ENCODE measurements at regions not wholly inside any gene's neighbourhood (a gene's known extent, or its start where the extent isn't known, plus 50 kb on each side); places are given as distances from the start of the nearest gene placed in this dataset.
"Not testable (repeated sequence)": the region's sequence is repeated elsewhere in the genome, so short reads cannot be mapped to it uniquely, and the experiment has no call there.

DNA sequence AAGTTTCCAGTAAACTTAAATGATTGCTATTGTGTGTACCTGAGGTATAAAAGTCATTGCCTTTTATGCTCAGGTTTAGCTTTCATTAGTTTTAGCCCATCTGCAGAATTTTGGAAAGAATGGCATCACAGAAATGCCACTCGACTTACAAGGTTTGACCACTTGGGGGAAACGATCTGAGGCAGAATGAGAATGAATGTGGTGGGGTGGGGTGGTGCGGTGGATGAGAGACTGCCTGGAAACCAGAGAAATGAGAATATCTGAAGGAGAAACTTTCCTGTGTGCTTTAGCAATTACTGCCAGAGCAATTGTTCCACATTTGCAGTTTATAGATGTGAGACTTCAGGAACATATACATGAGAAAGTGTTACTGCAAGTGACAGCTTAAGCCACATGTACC is 225.4 kb upstream of the PDE3A start:
- Mint-ChIP-seq H3K4me3 (no peak overlapping the region), H3K36me3 (ENCODE audit: low read depth) (no peaks in the 10 kb centered on the region), H3K27ac (no peak overlapping the region), H3K27me3 (no peaks in the 10 kb centered on the region), H3K9me3 (ENCODE audit: low read depth) (no peaks in the 10 kb centered on the region), H3K4me1 (no peaks in the 10 kb centered on the region)
- ChIA-PET CTCF (no interaction called here), POLR2A (no interaction called here)
- DNase-seq (no peak), ATAC-seq (no peak)
- intact Hi-C loops (cut with DNase I, micrococcal nuclease): no loop called here

DNA sequence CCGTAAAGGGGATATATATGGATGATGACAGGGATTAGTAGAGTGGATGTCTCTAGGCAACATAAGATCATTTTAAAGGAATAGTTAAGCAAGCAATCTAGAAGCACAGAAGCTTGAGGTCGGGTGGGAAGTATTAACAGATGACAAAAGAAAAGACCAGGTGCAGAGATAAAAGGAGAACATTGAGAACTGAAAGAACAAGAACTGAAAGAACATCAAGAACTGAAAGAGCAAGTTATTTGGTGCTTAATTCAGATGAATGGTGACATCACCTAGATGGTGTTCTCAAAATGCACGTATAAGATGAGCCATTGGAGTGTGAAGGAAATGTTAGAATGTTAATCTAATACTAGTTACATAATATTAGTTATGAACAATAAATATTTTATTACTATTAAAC is 224.0 kb upstream of the PDE3A start:
- POLR2A ChIA-PET: no interaction called here
- no peaks in the 10 kb centered on the region for H3K9me3 Mint-ChIP-seq (ENCODE audit: low read depth)
- CTCF ChIA-PET: interaction anchor here (0.6 kb wide), 1 partner anchor 88 kb away, joined by 3 read pairs; no protein-coding TSS in a partner anchor

DNA sequence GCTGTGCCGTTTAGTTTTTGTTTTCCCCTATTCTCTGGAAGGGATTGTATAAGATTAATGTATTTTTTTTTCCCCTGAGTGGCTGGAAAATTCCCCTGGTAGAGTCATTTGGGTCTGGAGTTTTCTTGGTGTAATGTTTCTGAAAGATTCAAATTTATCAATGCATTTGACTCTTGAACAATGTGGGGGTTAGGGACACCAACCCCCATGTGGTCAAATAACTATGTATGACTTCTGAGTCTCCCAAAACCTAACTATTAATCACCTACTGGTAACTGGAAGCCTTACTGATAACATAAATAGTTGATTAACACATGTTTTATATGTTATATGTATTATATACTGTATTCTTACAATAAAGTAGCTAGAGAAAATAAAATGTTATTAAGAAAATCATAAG is 220.1 kb upstream of the PDE3A start:
- intact Hi-C loops (cut with DNase I, micrococcal nuclease): no loop called here
- CTCF ChIA-PET: no interaction called here
- no peaks in the 10 kb centered on the region for H3K9me3 Mint-ChIP-seq (ENCODE audit: low read depth)
- H3K27ac Mint-ChIP-seq: no peak overlapping the region
- H3K4me3 Mint-ChIP-seq: no peak overlapping the region
- ATAC-seq (no peak), DNase-seq (no peak)
- H3K27me3 Mint-ChIP-seq: no peaks in the 10 kb centered on the region
- H3K36me3 Mint-ChIP-seq (ENCODE audit: low read depth): no peaks in the 10 kb centered on the region
- no peaks in the 10 kb centered on the region for H3K4me1 Mint-ChIP-seq
- POLR2A ChIA-PET: no interaction called here

More for the DNA sequence above, 224.0 kb upstream of the PDE3A start:
- intact Hi-C loops (cut with DNase I, micrococcal nuclease): no loop called here
- DNase-seq: no peak
- no peaks in the 10 kb centered on the region for H3K36me3 Mint-ChIP-seq (ENCODE audit: low read depth)
- no peaks in the 10 kb centered on the region for H3K4me1 Mint-ChIP-seq
- no peak for ATAC-seq
- no peaks in the 10 kb centered on the region for H3K27me3 Mint-ChIP-seq
- H3K4me3 Mint-ChIP-seq: no peak overlapping the region
- H3K27ac Mint-ChIP-seq: no peak overlapping the region

DNA sequence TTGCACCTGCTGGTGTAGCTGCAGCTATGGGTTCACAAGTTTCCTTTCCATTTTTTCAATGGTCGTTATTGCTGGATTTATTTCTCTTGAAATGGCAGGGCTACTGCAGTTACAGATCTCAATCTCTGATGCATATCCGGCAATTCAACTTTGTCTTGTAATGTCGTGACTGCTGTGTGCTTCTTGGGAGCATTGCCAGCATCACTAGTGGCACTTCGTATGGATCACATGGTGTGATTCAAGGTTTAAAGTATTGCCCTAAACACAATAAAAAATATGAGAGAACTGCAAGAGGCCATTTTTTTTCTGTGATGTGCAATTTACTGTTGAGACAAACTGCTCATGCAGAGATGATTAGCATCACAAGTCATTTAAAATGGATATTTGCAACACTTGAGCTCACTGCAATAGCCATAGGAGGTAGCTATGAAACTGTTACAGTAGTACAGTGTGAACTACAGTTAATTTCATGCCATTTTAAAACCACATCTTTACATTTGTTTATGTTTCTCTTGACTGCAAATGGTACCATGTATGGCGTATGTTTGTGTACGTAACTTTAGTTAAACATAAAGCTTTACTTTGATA is 217.4 kb upstream of the PDE3A start:
- H3K9me3 Mint-ChIP-seq (ENCODE audit: low read depth): no peaks in the 10 kb centered on the region
- POLR2A ChIA-PET: no interaction called here

DNA sequence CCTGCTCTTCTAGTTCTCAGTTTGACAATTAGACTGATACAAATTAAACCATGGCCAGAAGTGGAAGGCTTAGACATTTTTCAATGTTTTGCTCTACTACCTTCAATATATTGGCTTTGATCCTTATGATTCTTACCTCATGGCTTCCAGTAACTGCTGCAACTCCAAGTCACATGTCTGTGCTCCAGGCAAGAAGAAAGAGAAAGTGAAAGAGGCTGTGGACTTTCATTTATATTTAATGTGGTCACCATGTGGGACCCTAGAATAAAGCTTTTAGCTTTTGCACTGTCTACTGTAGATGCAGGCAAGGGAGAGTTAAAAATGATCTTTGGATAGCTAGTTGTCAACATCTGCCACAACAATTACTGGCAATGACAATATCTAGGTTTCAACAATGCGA is 214.3 kb upstream of the PDE3A start:
- ChIA-PET CTCF (no interaction called here), POLR2A (no interaction called here)
- intact Hi-C loops (cut with DNase I, micrococcal nuclease): no loop called here
- Mint-ChIP-seq H3K9me3 (ENCODE audit: low read depth) (no peaks in the 10 kb centered on the region), H3K36me3 (ENCODE audit: low read depth) (no peaks in the 10 kb centered on the region), H3K4me3 (no peak overlapping the region), H3K27ac (no peak overlapping the region), H3K4me1 (no peaks in the 10 kb centered on the region), H3K27me3 (no peaks in the 10 kb centered on the region)
- ATAC-seq (no peak), DNase-seq (no peak)

More for the DNA sequence above, 217.4 kb upstream of the PDE3A start:
- intact Hi-C loops (cut with DNase I, micrococcal nuclease): no loop called here
- Mint-ChIP-seq H3K4me3 (no peak overlapping the region), H3K36me3 (ENCODE audit: low read depth) (no peaks in the 10 kb centered on the region), H3K4me1 (no peaks in the 10 kb centered on the region), H3K27ac (no peak overlapping the region), H3K27me3 (no peaks in the 10 kb centered on the region)
- no peak for DNase-seq
- CTCF ChIA-PET: no interaction called here
- no peak for ATAC-seq

DNA sequence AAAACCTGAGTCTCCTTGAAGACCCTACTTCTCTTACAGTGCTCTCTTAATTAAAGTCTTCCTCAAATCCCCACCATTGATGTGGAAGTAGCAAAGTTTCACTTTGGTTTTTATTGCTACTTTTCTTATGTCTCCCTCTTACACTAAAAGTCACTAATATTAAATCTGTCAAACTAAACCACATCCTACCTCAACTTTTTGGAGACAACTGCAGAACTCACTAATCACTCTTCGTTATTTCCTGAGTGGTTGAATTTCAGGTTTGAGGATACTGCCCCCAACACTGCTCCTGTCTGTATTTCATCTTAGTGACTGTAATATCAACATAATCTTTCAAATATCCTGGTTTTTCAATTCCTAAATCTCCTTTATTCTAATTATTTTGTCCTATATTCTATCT is 213.0 kb upstream of the PDE3A start:
- no peak overlapping the region for H3K4me3 Mint-ChIP-seq
- ChIA-PET POLR2A (no interaction called here), CTCF (no interaction called here)
- no peak for ATAC-seq
- H3K27ac Mint-ChIP-seq: no peak overlapping the region
- intact Hi-C loops (cut with DNase I, micrococcal nuclease): no loop called here
- no peaks in the 10 kb centered on the region for H3K36me3 Mint-ChIP-seq (ENCODE audit: low read depth)
- H3K27me3 Mint-ChIP-seq: no peaks in the 10 kb centered on the region
- no peaks in the 10 kb centered on the region for H3K9me3 Mint-ChIP-seq (ENCODE audit: low read depth)
- DNase-seq: no peak
- H3K4me1 Mint-ChIP-seq: no peaks in the 10 kb centered on the region

DNA sequence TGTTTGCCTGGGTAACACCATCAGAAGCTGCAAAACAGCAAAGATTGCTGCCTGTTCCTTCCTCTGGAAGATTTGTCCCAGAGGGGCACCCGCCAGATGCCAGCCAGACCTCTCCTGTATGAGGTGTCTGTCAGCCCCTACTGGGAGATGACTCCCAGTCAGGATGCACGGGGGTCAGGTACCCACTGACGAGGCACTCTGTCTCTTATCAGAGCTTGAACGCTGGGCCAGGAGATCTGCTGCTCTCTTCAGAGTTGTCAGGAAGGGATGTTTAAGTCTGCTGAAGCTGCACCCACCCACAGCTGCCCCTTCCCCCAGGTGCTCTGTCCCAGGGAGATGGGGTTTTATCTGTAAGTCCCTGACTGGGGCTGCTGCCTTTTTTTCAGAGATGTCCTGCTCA is 207.4 kb upstream of the PDE3A start:
- intact Hi-C loops (cut with DNase I, micrococcal nuclease): not testable (repeated sequence)

DNA sequence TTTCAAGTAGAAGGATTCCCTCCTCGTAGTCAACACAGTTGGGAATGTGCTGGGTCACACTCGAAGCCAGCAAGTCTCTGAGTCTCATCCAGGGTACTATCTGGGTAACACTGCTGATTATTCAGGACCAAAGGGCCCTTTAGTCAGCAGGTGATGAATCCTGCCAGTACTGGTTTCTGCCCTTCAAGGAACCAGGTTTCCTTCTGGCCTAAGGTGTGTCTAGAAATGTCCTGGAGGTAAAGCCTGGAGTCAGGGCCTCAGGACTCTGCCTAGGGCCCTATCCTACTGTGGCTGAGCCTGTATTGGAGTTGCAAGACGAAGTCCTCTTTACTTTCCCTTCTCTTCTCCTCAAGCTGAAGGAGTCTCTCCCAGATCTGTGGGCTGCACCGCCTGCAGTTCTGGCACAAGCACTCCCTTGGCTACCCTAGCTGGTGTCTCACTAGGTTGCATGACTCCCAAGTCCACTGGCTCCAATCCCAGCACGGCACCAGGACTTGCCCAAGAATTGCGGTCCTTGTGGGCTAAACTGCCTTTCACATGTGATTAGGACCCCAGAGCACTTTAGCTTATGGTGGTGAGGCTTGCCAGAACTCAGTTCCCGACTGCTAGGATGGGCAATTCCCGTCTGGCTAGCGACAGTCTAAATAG is 193.7 kb upstream of the PDE3A start:
- intact Hi-C loops (cut with DNase I, micrococcal nuclease): no loop called here
- Mint-ChIP-seq H3K27me3 (no peaks in the 10 kb centered on the region), H3K36me3 (ENCODE audit: low read depth) (no peaks in the 10 kb centered on the region), H3K4me3 (no peak overlapping the region), H3K9me3 (ENCODE audit: low read depth) (no peaks in the 10 kb centered on the region), H3K27ac (no peak overlapping the region), H3K4me1 (no peaks in the 10 kb centered on the region)
- POLR2A ChIA-PET: no interaction called here
- CTCF ChIA-PET: interaction anchor here (0.5 kb wide), 1 partner anchor 955 kb away, joined by 3 read pairs; no protein-coding TSS in a partner anchor
- no peak for DNase-seq
- no peak for ATAC-seq

More for the DNA sequence above, 207.4 kb upstream of the PDE3A start:
- DNase-seq; H3K27me3 Mint-ChIP-seq; POLR2A ChIA-PET; H3K9me3 Mint-ChIP-seq (ENCODE audit: low read depth); H3K27ac Mint-ChIP-seq; H3K4me3 Mint-ChIP-seq; H3K36me3 Mint-ChIP-seq (ENCODE audit: low read depth); H3K4me1 Mint-ChIP-seq; ATAC-seq: not testable (repeated sequence)
- CTCF ChIA-PET: interaction anchor here (1.1 kb wide), 1 partner anchor 20 kb away, joined by 4 read pairs; no protein-coding TSS in a partner anchor

DNA sequence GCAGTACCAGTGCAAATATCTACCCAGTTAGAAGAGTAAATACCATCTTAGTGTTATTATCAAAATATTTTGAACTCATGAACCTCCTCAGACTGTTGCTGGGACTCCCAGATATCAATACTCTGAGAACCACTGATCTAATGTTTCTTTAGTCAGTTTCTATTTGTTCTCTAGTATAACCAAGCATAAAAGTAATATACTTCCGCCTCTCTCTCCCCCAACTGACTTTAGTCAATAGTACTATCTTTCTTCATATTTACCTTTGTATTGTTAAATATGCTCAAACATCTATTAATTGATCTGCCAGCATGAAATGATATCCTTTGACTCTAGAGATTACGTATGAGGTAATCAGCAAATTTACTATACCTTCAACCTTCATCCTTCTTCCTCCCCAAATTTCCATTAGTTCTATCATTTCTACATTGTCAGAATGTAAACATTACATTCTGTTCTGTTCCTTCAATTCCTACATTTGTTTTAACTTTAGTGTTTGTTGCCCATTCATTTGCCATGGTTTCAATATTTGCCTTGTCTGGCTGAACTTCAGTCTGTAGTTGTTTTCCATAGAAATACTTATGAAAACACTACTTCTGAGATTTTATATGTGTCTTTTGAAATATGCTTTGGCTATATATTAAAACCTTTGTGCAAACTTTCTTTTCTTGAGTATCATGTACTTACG is 192.5 kb upstream of the PDE3A start:
- Mint-ChIP-seq H3K4me3 (no peak overlapping the region), H3K4me1 (no peaks in the 10 kb centered on the region), H3K9me3 (ENCODE audit: low read depth) (no peaks in the 10 kb centered on the region), H3K27me3 (no peaks in the 10 kb centered on the region), H3K27ac (no peak overlapping the region), H3K36me3 (ENCODE audit: low read depth) (no peaks in the 10 kb centered on the region)
- CTCF ChIA-PET: no interaction called here
- POLR2A ChIA-PET: no interaction called here
- ATAC-seq (no peak), DNase-seq (no peak)
- intact Hi-C loops (cut with DNase I, micrococcal nuclease): no loop called here

DNA sequence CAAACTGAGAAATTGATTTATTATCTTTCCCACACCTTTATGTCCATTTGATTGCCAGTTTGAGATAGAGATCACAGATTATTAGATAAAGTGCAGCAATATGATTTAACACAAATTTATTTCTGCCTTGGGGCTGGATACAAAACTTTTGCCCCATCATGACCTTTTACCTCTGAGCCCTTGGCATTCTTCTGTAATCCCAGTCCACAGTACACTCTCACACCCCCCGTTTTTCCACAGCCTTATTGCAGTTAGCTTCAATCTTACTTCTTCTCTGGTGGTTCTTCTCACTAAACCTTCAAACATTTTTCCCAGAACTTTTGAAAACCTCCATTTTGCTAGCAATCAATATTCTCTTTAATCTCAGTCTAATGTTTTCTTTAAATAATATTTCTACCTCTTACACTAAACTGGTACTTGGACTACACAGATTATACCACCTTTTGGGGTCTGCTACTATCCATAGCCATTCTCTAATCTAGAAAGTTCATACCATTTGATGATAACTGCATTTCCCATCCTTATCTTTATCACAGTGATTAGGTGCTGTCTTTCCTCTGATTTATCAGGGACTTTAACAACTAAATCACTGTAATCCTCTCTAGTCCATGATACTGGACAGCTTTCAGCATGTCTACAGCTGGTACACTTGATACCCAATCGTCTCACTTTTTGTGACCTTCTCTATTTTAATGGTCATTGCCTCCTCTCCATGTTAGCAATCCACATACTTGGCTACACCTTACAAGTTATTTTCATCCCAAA is 186.7 kb upstream of the PDE3A start:
- intact Hi-C loops (cut with DNase I, micrococcal nuclease): no loop called here
- ATAC-seq (no peak), DNase-seq (no peak)
- CTCF ChIA-PET: no interaction called here
- no peak overlapping the region for H3K4me3 Mint-ChIP-seq
- no peaks in the 10 kb centered on the region for H3K27me3 Mint-ChIP-seq
- peaks cover 2% of the 10 kb centered on the region for H3K9me3 Mint-ChIP-seq (ENCODE audit: low read depth)
- POLR2A ChIA-PET: no interaction called here
- no peaks in the 10 kb centered on the region for H3K4me1 Mint-ChIP-seq
- no peaks in the 10 kb centered on the region for H3K36me3 Mint-ChIP-seq (ENCODE audit: low read depth)
- H3K27ac Mint-ChIP-seq: no peak overlapping the region

DNA sequence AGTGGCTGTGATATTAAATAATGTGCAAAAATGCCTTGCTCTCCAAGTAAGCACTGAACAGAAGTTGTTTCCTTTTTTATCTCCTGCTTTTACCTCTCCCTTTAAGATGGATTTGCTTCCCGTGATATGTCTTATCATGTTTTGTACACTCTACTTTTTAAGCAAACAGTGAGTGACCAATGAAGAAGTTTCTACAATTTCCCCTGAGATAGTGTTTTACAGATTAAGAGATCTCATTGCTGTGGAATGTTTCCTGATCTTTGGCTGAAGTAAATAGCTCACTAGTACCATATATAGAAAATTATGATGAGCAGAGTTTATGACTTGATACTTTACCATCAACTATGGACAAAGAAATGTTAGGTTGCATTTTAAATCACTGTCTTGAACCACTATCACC is 184.8 kb upstream of the PDE3A start:
- Mint-ChIP-seq H3K9me3 (ENCODE audit: low read depth) (peaks cover 2% of the 10 kb centered on the region), H3K27me3 (no peaks in the 10 kb centered on the region), H3K27ac (no peak overlapping the region), H3K4me1 (no peaks in the 10 kb centered on the region), H3K4me3 (no peak overlapping the region), H3K36me3 (ENCODE audit: low read depth) (no peaks in the 10 kb centered on the region)
- DNase-seq (no peak), ATAC-seq (no peak)
- ChIA-PET POLR2A (interaction anchor here (0.7 kb wide), 1 partner anchor 9 kb away, joined by 3 read pairs; no protein-coding TSS in a partner anchor), CTCF (no interaction called here)
- intact Hi-C loops (cut with DNase I, micrococcal nuclease): no loop called here

DNA sequence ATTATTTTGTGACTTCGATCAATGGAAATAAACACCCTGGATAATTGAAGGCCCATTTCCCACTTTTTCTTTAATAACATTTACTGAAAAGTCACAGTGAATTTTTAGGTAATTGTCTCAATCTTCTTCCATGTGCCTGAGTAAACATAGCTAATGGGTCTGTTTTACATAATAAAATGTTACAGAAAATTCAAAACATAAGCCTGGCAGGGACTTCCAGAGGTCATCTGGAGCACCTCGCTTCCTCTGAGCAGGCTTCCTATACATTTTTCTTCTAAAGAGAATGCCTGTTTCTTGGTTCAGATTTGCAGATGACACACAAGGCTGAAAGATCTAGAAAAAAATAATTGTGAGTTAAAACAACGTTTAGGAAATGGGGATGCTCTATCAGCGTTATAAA is 183.8 kb upstream of the PDE3A start:
- intact Hi-C loops (cut with DNase I, micrococcal nuclease): no loop called here
- DNase-seq (no peak), ATAC-seq (no peak)
- POLR2A ChIA-PET: no interaction called here
- no peaks in the 10 kb centered on the region for H3K36me3 Mint-ChIP-seq (ENCODE audit: low read depth)
- H3K9me3 Mint-ChIP-seq (ENCODE audit: low read depth): peaks cover 2% of the 10 kb centered on the region
- H3K4me1 Mint-ChIP-seq: no peaks in the 10 kb centered on the region
- no peak overlapping the region for H3K27ac Mint-ChIP-seq
- no peaks in the 10 kb centered on the region for H3K27me3 Mint-ChIP-seq
- CTCF ChIA-PET: no interaction called here
- H3K4me3 Mint-ChIP-seq: no peak overlapping the region

Data from activated CD4-positive, alpha-beta T cell treated with anti-CD3 and anti-CD28 coated beads for 36 hours (primary cell).